ENCODE measurements at regions not wholly inside any gene's neighbourhood (a gene's known extent, or its start where the extent isn't known, plus 50 kb on each side); places are given as distances from the start of the nearest gene placed in this dataset.

- no peak for TF ChIP-seq EZH2phosphoT487 (IDR thresholded peaks at IDR 0.05; ENCODE audit: borderline replicate concordance, low read length)
- TF ChIP-seq, protein P1, sequence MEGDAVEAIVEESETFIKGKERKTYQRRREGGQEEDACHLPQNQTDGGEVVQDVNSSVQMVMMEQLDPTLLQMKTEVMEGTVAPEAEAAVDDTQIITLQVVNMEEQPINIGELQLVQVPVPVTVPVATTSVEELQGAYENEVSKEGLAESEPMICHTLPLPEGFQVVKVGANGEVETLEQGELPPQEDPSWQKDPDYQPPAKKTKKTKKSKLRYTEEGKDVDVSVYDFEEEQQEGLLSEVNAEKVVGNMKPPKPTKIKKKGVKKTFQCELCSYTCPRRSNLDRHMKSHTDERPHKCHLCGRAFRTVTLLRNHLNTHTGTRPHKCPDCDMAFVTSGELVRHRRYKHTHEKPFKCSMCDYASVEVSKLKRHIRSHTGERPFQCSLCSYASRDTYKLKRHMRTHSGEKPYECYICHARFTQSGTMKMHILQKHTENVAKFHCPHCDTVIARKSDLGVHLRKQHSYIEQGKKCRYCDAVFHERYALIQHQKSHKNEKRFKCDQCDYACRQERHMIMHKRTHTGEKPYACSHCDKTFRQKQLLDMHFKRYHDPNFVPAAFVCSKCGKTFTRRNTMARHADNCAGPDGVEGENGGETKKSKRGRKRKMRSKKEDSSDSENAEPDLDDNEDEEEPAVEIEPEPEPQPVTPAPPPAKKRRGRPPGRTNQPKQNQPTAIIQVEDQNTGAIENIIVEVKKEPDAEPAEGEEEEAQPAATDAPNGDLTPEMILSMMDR (conservative IDR thresholded peaks at IDR 0.05; ENCODE audit: low read depth, low read length): no peak
These were observed 302.0 kb upstream of the RND3 start for GRCh38 chr2:150789376-150789905.

All from PC-3 (cell line).